Mesenchymal stem cell (in vitro differentiated cells and primary cell): ENCODE measurements at regions not wholly inside any gene's neighbourhood (a gene's known extent, or its start where the extent isn't known, plus 50 kb on each side); places are given as distances from the start of the nearest gene placed in this dataset. TPM values are rescaled to one million over a fixed set of nuclear protein-coding genes. Genes with fewer than 3 reads are reported as not detected.

Experiments used
- small RNA-seq: library from polyadenylated mRNA; stranded (forward); fragments of <200 nt; extraction: miRNeasy Mini kit (QIAGEN cat#:217004); gene quantifications from one replicate; pipeline ENCODE3, GENCODE V24; 2013; ENCODE audit warnings: low read depth

Small RNA genes lying in the stretch of these regions (small RNA-seq; reads per million reads assigned to genes)
- gene RNA5SP403 (not detected), gene RNA5SP404 (not detected)
